NCI-H748 (cell line): ENCODE measurements at regions not wholly inside any gene's neighbourhood (a gene's known extent, or its start where the extent isn't known, plus 50 kb on each side); places are given as distances from the start of the nearest gene placed in this dataset.
"Not testable (repeated sequence)": the region's sequence is repeated elsewhere in the genome, so short reads cannot be mapped to it uniquely, and the experiment has no call there.

Experiments used
- DNase-seq: peaks from one replicate; lab custom pipeline; 2025; ENCODE audit not compliant: unreplicated experiment; lab: John Stamatoyannopoulos, UW

GRCh38 chr21:17682924-17683323 is 70.2 kb upstream of the BTG3 start:
- no peak for DNase-seq

GRCh38 chr21:17679002-17679600 is 66.4 kb upstream of the BTG3 start:
- peak; percentile 68 for DNase-seq

DNA sequence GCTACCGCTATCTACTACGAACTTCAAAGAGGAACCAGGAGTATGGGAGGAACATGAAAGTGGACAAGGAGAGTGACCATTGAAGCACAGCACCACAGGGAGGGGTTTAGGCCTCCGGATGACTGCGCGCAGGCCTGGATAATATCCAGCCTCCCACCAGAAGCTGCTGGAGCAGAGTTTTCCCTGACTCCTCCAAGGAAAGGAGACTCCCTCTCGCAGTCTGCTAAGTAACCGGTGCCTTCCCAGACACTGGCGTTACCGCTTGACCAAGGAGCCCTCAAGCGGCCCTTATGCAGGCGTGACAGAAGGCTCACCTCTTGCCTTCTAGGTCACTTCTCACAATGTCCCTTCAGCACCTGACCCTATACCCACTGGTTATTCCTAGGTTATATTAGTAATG is 64.2 kb upstream of the BTG3 start:
- not testable (repeated sequence) for DNase-seq

DNA sequence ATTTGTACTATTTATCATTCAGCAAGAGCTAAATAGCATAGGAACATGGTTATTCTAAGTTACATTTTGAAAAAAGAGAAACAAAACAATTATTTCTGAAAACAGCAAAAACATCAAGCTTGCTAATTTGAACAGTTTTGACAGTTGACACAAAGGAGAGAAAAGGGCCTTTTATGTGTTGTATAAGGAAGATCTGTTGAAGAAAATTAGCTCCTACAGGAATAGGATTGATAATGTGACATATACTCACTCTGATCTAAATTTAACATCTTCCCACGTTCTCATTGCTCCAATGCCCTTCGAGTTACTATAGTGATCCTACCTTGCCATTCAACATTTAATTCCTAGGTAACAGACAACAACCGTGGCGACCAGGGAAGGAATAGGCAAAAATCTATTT is 61.4 kb upstream of the BTG3 start:
- no peak for DNase-seq

DNA sequence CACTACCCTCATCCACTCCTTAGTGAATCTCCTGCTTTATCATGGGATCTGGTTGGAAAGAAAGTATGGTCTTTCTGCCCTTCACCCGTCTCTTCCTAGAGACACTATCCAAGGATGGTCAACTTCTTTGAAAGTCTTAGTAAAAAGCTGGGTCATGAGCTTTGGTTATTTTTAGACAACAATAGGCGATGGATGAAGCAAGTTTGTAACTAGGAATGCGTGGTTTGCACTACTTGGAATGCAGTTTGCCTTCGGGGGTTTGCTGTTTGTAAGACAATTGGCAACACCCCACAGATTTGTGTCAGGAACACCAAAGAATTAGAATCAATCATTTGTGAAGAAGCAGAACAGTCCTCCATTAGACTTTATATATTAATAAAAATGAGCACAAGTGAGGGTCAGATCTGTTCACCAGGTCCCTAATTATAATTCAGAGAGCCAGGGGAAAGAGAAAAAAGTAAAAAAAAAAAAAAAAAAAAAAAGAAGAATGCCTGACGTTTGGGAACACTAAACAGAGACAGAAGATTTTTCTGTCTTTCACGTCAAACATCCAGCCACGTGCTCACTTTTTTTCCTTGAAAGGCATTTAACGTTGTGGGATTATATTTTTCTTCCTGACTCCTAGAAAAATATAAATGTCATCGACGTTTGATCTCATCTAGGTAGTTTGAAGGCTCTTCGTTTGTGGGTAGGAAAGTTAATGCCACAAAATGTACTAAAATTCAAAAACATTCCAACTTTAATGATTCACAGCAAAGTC is 60.7 kb upstream of the BTG3 start:
- DNase-seq: no peak

DNA sequence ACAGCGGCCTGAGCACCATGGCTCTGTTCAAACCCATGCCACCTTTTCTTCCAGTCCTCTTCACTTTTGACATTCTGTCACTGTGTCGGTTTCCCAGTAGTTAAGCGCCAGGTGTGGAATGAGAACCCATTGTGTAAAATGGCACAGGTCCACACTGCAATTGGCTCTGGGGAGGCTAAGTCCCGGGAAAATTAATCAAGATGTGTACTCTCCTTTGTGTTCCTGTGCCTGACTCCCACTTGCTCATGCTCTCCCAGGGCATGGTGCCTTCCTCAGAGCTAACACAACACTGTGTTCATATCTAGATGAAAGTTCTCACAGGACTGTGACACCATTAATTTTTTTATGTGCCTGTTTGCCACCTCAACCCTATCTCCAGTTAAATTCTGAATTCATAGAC is 59.0 kb upstream of the BTG3 start:
- DNase-seq: no peak

DNA sequence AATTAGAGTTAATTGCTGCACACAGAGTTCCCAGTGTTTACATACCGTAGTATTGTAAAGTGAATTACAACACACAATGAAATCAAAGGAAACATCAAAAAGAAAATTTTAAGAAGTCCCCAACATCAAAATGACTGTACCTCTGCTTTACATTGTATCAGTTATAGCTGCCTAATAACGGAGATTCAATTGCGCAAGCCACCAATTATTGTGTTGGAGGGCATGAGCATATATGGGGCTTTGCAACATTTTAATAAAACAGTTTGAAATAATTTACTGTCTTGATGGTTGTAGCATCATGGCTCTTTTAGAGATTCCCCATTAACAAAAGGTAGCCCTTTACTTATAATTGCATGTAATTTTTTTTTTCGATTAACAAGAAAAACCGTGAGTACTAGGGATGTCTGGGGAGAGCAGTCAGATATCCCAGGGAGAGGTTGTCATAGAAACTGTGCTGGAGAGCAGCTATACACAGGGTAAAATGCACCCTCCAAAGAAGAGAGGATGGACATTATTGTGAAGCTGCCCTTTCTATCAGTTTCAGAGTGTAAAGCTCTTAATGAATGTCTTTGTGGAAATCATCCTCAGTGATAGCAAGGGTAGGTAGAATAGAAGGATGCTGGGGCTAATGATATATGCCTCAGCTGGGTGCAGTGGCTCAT is 55.9 kb upstream of the BTG3 start:
- DNase-seq: peak; percentile 63

DNA sequence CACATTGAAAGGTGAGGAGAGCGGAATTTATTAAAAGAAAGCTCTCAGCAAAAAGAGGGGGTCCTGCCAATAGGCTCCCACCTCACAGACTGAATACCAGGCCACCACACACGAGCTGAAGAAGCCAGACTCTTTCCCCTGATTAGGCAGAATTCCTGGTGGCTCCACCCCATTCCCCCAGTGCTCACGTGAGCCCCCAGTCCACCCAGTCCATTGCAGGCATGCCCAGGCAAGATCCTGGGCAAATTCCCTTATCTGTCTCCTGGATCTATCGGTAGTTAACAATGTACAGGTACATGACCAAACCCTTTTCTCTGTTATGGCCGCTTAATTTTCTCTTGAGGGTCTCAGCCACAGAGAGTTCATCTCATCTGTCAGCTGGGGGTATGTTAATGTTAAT is 54.6 kb upstream of the BTG3 start:
- DNase-seq: no peak
